Neural cell (in vitro differentiated cells): ENCODE measurements at regions not wholly inside any gene's neighbourhood (a gene's known extent, or its start where the extent isn't known, plus 50 kb on each side); places are given as distances from the start of the nearest gene placed in this dataset.

Experiments
- H2AFZ ChIP-seq: fragments of 200-600, 300-800 bp; sonication (generic), shearing (Covaris generic); 2 replicates; pipeline ENCODE4 v1.6.0; 2014; ENCODE audit warnings: low read depth, mild to moderate bottlenecking, antibody characterized with exemption, low read length, moderate library complexity
- H3F3A ChIP-seq: fragments of 200-600 bp; shearing (Covaris generic); 2 replicates; pipeline ENCODE4 v1.6.1; 2016; ENCODE audit warnings: mild to moderate bottlenecking, moderate library complexity, mixed read lengths, antibody characterized with exemption, low read length; ENCODE audit not compliant: insufficient read depth, poor library complexity, severe bottlenecking
- H3K27ac ChIP-seq: fragments of 200-600, 300-800 bp; sonication (generic), shearing (Covaris generic); 2 replicates; pipeline ENCODE4 v1.5.1; 2014; ENCODE audit warnings: mild to moderate bottlenecking, low read length, moderate library complexity
- H3K27me3 ChIP-seq: fragments of 300-800, 200-600 bp; sonication (generic), shearing (Covaris generic); 2 replicates; pipeline ENCODE4 v1.6.0; 2014; ENCODE audit warnings: mild to moderate bottlenecking, low read depth, low read length, moderate library complexity; ENCODE audit not compliant: insufficient read depth
- H3K36me3 ChIP-seq: fragments of 300-800, 200-600 bp; sonication (generic), shearing (Covaris generic); 2 replicates; pipeline ENCODE4 v1.5.1; 2014; ENCODE audit warnings: mild to moderate bottlenecking, antibody characterized with exemption, low read length, moderate library complexity; ENCODE audit not compliant: insufficient read depth
- H3K4me2 ChIP-seq: fragments of 300-800, 200-600 bp; sonication (generic), shearing (Covaris generic); 2 replicates; pipeline ENCODE4 v1.6.0; 2014; ENCODE audit warnings: mild to moderate bottlenecking, low read length
- H3K4me3 ChIP-seq: fragments of 300-800, 200-600 bp; sonication (generic), shearing (Covaris generic); 2 replicates; pipeline ENCODE4 v1.5.1; 2014; ENCODE audit warnings: mild to moderate bottlenecking, low read length, moderate library complexity
- H3K79me2 ChIP-seq: fragments of 200-600 bp; shearing (Covaris generic); replicated peaks from 2 replicates; pipeline ENCODE4 v1.6.0; 2014; ENCODE audit warnings: mild to moderate bottlenecking, low read length, moderate library complexity; ENCODE audit not compliant: insufficient read depth
- H3K9ac ChIP-seq: fragments of 300-800, 200-600 bp; sonication (generic), shearing (Covaris generic); 2 replicates; pipeline ENCODE4 v1.6.1; 2016; ENCODE audit warnings: mild to moderate bottlenecking, low read length, mixed read lengths
- H3K9me2 ChIP-seq: fragments of 200-600 bp; shearing (Covaris generic); 2 replicates; pipeline ENCODE4 v1.6.1; 2016; ENCODE audit warnings: mild to moderate bottlenecking, low read length, mixed read lengths; ENCODE audit not compliant: insufficient read depth
- H3K9me3 ChIP-seq: fragments of 200-600, 300-800 bp; sonication (generic), shearing (Covaris generic); 2 replicates; pipeline ENCODE4 v1.6.1; 2016; ENCODE audit warnings: mild to moderate bottlenecking, mixed run types, low read length, moderate library complexity, mixed read lengths
- H4K20me1 ChIP-seq: fragments of 200-600 bp; shearing (Covaris generic); 2 replicates; pipeline ENCODE4 v1.6.1; 2016; ENCODE audit warnings: mild to moderate bottlenecking, mixed run types; ENCODE audit not compliant: insufficient read depth
- EP300 ChIP-seq: fragments of 450-650 bp; conservative IDR thresholded peaks from 2 replicates; pipeline ENCODE4 v1.6.1; 2014; ENCODE audit warnings: antibody characterized with exemption, mild to moderate bottlenecking, moderate library complexity; ENCODE audit not compliant: poor library complexity, severe bottlenecking
- EZH2 ChIP-seq: fragments of 200-600, 300-800 bp; shearing (Covaris generic), sonication (generic); IDR thresholded peaks from 2 replicates; pipeline ENCODE4 v1.6.1; 2014; ENCODE audit warnings: antibody characterized with exemption, low read length, borderline replicate concordance, mild to moderate bottlenecking; ENCODE audit not compliant: insufficient read depth, poor library complexity, severe bottlenecking
- MXI1 ChIP-seq: fragments of 450-650 bp; conservative IDR thresholded peaks from 2 replicates; pipeline ENCODE4 v1.6.1; 2014; ENCODE audit warnings: antibody characterized with exemption, mild to moderate bottlenecking; ENCODE audit not compliant: poor library complexity, severe bottlenecking
- POLR2AphosphoS5 ChIP-seq: IDR thresholded peaks from 2 replicates; pipeline ENCODE4 v1.6.1; 2012
- RAD21 ChIP-seq: fragments of 450-650 bp; conservative IDR thresholded peaks from 2 replicates; pipeline ENCODE4 v1.6.1; 2014; ENCODE audit warnings: antibody characterized with exemption, mild to moderate bottlenecking, moderate library complexity
- SMC3 ChIP-seq: fragments of 450-650 bp; conservative IDR thresholded peaks from 2 replicates; pipeline ENCODE4 v1.6.1; 2014; ENCODE audit warnings: antibody characterized with exemption, mild to moderate bottlenecking, moderate library complexity; ENCODE audit not compliant: poor library complexity
- TAF1 ChIP-seq: IDR thresholded peaks from 2 replicates; pipeline ENCODE4 v1.6.1; 2012; ENCODE audit warnings: low read depth
- TF ChIP-seq, protein P1 (sequence below): IDR thresholded peaks from 2 replicates; pipeline ENCODE4 v1.6.1; 2012; ENCODE audit warnings: borderline replicate concordance
- TF ChIP-seq, protein P2 (sequence below): fragments of 450-650 bp; IDR thresholded peaks from 2 replicates; pipeline ENCODE4 v1.5.1; 2014; ENCODE audit warnings: antibody characterized with exemption, mild to moderate bottlenecking, moderate library complexity; ENCODE audit not compliant: poor library complexity, severe bottlenecking

DNA sequence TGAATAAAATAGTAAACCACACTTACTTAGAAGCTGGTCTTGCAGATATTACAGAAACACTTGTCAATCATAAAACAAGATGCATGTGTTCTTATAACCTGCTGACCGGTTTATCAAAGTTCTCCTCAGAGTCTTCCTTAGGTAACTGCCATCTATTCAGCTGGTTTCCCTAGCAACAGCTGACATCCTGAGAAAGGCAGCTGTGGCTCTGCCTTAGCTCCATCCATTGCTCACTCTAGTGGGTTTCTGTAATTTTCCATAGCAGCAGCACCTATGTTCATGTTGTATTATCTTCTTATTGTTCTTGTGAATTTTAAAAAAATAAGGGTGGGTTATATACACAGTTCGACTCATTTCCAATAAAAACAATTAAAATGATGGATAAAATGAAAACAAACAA is 87.8 kb downstream of the RAP2A start:
- H3K4me3 ChIP-seq, result peak overlapping the region; percentile 5
- no peaks in the 10 kb centered on the region for H3K9me3 ChIP-seq
- H3F3A ChIP-seq, result peaks cover 3% of the 10 kb centered on the region
- no peaks in the 10 kb centered on the region for H3K9me2 ChIP-seq
- TF ChIP-seq EP300 (peak; percentile 35), EZH2 (no peak), POLR2AphosphoS5 (peak; percentile 16)
- TF ChIP-seq, protein P1, sequence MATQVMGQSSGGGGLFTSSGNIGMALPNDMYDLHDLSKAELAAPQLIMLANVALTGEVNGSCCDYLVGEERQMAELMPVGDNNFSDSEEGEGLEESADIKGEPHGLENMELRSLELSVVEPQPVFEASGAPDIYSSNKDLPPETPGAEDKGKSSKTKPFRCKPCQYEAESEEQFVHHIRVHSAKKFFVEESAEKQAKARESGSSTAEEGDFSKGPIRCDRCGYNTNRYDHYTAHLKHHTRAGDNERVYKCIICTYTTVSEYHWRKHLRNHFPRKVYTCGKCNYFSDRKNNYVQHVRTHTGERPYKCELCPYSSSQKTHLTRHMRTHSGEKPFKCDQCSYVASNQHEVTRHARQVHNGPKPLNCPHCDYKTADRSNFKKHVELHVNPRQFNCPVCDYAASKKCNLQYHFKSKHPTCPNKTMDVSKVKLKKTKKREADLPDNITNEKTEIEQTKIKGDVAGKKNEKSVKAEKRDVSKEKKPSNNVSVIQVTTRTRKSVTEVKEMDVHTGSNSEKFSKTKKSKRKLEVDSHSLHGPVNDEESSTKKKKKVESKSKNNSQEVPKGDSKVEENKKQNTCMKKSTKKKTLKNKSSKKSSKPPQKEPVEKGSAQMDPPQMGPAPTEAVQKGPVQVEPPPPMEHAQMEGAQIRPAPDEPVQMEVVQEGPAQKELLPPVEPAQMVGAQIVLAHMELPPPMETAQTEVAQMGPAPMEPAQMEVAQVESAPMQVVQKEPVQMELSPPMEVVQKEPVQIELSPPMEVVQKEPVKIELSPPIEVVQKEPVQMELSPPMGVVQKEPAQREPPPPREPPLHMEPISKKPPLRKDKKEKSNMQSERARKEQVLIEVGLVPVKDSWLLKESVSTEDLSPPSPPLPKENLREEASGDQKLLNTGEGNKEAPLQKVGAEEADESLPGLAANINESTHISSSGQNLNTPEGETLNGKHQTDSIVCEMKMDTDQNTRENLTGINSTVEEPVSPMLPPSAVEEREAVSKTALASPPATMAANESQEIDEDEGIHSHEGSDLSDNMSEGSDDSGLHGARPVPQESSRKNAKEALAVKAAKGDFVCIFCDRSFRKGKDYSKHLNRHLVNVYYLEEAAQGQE, result no peak
- no peaks in the 10 kb centered on the region for H3K36me3 ChIP-seq
- H3K27ac ChIP-seq, result peak overlapping the region; percentile 81
- peak overlapping the region; percentile 40 for H3K9ac ChIP-seq
- no peaks in the 10 kb centered on the region for H3K79me2 ChIP-seq
- peak overlapping the region; percentile 80 for H2AFZ ChIP-seq
- no peaks in the 10 kb centered on the region for H3K27me3 ChIP-seq
- H3K4me2 ChIP-seq, result peak overlapping the region; percentile 41
- H4K20me1 ChIP-seq, result no peaks in the 10 kb centered on the region

DNA sequence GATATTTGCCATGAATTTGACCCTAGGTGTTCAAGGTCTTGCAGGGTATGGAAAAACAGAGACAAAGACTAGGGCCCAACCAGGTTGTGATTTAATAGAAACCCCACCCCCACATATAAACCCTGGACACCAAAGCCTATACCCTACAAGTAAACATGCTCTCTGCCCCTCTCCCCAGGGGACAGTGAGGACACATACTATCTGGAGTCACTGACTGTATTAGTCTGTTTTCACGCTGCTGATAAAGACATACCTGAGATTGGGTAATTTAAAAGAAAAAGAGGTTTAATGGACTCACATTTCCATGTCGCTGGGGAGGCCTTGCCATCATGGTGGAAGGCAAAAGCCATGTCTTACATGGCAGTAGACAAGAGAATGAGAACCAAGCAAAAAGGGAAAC is 88.3 kb downstream of the RAP2A start:
- peaks cover 3% of the 10 kb centered on the region for H3F3A ChIP-seq

More for the DNA sequence above, 88.3 kb downstream of the RAP2A start:
- no peaks in the 10 kb centered on the region for H4K20me1 ChIP-seq
- no peaks in the 10 kb centered on the region for H3K9me2 ChIP-seq
- H3K9ac ChIP-seq, result peak overlapping the region; percentile 40
- no peaks in the 10 kb centered on the region for H3K27me3 ChIP-seq
- H3K4me2 ChIP-seq, result peak overlapping the region; percentile 41
- H3K9me3 ChIP-seq, result no peaks in the 10 kb centered on the region
- H3K4me3 ChIP-seq, result peak overlapping the region; percentile 5
- peak overlapping the region; percentile 80 for H2AFZ ChIP-seq
- peak overlapping the region; percentile 81 for H3K27ac ChIP-seq
- no peaks in the 10 kb centered on the region for H3K36me3 ChIP-seq
- TF ChIP-seq MXI1 (no peak), POLR2AphosphoS5 (no peak), EP300 (no peak), TAF1 (no peak), RAD21 (no peak), SMC3 (no peak), EZH2 (no peak)
- TF ChIP-seq, protein P2, sequence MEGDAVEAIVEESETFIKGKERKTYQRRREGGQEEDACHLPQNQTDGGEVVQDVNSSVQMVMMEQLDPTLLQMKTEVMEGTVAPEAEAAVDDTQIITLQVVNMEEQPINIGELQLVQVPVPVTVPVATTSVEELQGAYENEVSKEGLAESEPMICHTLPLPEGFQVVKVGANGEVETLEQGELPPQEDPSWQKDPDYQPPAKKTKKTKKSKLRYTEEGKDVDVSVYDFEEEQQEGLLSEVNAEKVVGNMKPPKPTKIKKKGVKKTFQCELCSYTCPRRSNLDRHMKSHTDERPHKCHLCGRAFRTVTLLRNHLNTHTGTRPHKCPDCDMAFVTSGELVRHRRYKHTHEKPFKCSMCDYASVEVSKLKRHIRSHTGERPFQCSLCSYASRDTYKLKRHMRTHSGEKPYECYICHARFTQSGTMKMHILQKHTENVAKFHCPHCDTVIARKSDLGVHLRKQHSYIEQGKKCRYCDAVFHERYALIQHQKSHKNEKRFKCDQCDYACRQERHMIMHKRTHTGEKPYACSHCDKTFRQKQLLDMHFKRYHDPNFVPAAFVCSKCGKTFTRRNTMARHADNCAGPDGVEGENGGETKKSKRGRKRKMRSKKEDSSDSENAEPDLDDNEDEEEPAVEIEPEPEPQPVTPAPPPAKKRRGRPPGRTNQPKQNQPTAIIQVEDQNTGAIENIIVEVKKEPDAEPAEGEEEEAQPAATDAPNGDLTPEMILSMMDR, result no peak
- TF ChIP-seq, protein P1, result no peak
- no peaks in the 10 kb centered on the region for H3K79me2 ChIP-seq
